HG02981 (cell line): ENCODE measurements at regions not wholly inside any gene's neighbourhood (a gene's known extent, or its start where the extent isn't known, plus 50 kb on each side); places are given as distances from the start of the nearest gene placed in this dataset.

ENCODE experiments used
- ATAC-seq: cut with Tn5 transposase; IDR thresholded peaks from one replicate; pipeline ENCODE4 v1.9.1; 2021; ENCODE audit warnings: mild to moderate bottlenecking, moderate library complexity; ENCODE audit not compliant: unreplicated experiment

GRCh38 chr6:138550346-138550767, 51.1 kb upstream of the NHSL1 start:
- no peak for ATAC-seq

DNA sequence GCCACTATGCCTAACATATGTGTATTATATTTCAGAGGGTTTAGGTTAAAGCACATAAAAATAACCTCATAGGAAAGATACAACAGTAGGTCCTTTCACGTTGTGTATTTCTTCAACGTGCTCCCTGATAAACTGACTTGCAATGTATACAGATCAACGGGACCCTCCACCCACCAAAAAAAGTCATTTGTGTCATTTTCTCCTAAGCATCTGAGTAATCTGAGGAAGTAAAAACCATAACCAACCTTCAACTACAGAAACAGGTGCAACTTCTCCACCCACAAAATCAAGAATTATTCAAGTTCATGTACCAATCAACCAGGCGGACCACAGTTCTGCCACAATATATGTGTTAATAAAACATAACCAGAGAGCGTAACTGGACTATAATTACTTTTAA, 54.9 kb upstream of the NHSL1 start:
- ATAC-seq, result no peak

DNA sequence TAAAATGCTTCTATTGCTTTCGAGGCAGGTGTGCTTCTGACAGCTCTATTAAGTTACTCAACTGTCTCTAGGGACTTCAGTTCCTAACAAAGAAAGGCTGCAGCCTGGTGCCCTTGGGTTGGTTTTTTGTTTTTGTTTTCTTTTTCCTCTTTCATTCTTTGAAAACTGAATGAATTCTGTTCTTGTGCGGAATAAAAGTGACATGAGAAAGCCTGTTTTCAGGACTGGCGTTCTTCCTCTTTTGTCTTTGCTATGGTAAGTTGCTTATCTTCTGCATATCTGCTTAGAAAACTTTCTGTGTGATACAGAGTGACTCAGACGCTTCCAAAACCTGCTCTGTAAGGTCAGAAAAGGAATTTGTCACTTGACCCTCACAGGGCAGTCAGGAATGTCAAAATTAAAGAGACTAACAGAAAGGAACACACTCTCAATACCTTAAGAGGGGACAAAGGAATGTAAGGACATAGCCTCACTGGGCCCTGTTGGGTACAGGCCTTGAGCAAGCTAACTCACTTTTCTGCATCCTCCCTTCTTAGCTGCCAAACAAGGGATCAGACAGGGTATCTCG, 56.2 kb upstream of the NHSL1 start:
- ATAC-seq, result no peak

DNA sequence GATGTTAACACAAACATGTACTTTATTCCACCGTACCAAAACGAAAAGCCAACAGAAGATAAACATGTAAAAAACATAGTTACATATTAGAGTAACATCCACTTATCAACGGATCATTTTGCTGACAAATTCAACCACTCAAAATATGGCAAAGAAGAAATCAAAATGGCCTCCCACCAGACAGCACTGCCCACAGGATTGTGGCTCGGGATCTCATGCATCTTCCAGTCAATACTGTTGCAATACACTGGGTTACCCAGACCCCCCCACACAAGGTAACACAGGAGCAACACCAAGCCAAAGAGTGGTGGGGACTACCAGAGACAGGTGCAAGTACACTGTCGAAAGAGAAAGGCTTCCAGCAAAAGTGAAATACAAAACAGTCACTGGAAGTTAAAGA, 57.9 kb upstream of the NHSL1 start:
- no peak for ATAC-seq

GRCh38 chr6:138559143-138559542, 59.8 kb upstream of the NHSL1 start:
- no peak for ATAC-seq

DNA sequence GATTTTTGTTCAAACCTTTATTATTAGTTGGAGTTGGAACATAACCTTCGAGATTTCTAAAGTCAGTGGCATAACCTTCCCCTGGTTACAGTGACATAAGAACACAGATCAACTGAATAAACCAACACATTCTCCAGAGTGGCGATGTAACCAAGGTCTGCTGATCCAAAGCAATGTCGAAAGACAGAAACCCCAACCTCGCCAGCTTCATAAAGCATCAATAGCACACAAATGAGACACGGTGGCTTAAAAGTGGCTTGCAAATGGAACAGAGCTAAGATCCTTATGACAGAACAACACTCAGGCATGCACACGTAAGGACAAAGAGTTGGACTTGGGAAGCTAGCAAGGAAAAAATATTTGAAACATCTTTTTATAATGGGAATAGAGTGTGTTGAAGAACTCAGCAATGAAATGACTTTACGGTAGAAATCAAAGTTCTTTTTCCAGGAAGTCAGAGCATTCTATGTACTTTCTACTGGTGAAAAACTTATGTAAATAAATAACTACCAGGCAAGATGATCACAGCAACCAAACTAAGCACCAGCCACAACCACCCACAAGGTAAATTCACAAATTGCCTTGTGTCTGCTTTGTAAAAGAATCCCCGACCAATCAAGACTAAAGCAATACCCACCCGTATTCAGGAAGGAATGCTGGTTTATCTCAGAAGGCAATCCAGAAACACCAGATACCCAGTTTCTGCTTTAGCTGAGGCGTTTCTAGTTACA, 61.0 kb upstream of the NHSL1 start:
- ATAC-seq, result no peak

GRCh38 chr6:138562691-138563090, 63.4 kb upstream of the NHSL1 start:
- no peak for ATAC-seq

DNA sequence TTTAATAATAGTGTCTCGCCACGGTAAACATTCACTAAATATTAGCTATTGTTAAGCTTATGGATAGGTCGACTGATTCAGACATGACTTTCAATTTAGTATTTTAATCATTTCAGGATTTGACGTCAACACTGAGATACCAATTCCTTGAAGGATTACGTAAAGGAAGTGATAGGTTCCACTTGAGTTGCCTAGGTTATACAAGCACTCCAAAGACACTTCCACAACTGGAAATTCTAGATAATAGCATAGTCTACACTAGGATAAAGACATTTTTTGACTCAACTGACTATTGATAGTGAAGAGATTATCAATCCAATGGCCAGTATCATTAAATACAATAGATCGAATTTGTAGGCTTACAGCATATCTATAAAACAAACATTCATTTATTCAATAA, 63.9 kb upstream of the NHSL1 start:
- no peak for ATAC-seq

DNA sequence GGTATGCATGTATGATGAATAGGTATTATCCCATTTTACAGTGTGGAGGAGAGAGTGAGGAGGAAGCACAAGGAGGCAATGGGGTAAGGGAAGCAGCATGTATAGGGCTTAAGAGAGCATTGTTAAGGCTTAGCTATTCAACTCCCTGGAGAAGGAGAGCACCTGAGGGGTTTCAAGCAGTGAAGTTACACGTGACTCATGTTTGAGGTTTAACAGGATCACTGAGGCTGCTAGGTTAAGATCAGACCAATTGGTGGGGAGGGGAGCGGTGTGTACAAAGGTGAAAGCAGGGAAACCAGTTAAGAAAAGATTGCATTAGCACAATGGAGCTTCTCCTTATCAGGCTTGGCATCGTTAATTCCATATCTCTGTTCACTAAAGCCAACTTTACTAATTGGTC, 64.4 kb upstream of the NHSL1 start:
- ATAC-seq, result no peak

GRCh38 chr6:138564170-138564721, 65.0 kb upstream of the NHSL1 start:
- no peak for ATAC-seq

- ATAC-seq, result no peak
These were observed 67.8 kb upstream of the NHSL1 start for GRCh38 chr6:138567052-138567451.

DNA sequence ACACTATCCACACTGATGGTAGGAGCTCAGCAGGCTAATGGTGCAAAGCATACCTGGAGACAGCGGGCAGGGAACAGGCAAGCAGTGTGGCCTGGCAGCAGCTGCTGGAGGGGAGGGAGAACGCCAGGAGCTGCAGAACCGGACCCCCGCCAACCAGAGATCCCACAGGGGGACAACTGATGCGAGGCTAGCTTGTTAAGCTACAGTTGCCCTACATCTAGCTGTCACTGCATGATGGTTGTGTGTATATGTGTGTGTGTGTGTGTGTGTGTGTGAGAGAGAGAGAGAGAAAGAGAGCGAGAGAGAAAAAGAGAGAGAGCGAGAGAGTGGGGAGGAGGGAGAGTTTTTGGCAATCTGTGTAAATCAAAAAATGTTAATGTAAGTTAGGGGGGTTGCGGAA, 69.7 kb upstream of the NHSL1 start:
- no peak for ATAC-seq

DNA sequence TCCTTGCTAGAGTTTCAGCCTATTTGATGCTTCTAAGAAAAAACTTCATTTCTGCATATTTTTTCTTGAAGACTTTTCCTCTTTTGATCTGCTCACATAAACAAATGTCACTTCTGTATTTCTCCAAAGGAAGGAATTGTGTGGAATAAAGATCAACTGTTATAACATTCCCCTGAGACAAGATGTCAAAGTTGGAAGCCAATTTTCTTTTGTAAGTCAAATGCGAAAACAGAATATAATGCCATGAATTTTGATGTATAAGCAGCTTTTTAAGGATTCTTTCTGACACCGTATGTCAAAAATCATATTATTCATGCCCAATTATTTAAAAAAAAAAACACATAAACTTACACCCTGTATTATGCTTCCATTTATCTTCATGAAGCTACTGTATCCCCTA, 70.3 kb upstream of the NHSL1 start:
- no peak for ATAC-seq

DNA sequence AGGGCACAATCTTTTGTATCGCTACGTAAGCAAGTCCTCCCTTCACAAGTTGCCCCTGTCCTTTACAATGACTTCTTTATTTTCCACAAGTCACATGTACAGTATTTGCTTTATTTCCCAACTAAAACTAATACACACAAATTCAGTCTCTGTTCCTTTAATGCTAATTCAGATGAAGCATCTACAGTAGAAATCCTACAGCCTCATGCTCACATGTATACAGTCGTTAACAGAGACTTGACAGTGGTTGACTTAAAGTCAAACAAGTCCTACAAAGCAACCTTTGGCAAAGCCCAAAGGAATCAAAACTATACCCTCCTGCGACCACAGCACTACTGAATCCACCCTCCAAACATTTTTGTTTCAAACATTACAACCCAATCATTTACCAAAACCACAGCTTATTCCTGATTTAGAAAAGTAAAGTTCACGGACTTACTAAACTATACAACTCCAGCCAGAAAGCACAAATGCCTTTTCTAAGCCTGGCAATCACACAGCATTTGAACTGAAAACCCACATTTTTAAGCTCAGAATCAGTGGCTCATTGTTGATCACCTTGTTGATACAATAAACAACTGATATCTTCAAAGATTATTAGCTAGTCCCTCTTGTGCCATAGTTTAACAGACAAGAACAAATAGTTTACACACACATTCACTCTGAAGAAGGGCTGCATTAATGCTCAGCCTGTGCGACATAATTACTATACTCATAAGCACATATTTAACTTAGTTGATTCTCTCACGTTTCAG, 70.9 kb upstream of the NHSL1 start:
- no peak for ATAC-seq

- no peak for ATAC-seq
These were observed 71.4 kb upstream of the NHSL1 start for GRCh38 chr6:138570725-138571029.

GRCh38 chr6:138571181-138571580, 71.9 kb upstream of the NHSL1 start:
- ATAC-seq, result no peak

DNA sequence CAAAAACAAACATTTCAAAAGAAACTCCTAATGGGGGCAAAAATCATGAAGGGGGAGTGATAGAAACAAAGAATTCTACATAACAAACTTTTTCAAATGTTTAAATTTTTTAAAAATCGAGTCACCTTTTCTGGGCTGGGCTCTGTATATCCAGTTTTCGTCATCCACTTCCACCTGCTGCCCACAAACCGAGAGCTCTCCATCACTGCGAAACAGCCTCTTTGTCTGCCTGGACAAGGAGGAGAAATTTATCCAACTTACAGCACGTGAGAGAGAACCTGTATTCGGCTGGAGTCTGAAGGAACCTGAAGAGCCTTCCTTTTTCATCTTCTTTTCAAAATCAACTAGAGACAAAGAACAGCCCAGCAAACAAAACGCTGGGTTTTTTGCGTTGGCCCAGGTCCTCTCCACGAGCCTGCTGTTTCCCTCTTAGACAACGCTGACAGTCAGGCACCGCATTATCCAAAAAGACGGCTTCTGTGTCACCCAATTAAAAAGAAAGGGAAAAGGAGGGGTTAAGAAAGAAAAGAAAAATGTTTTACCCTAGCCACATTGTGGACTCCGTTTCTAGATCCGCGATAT, 72.4 kb upstream of the NHSL1 start:
- no peak for ATAC-seq

GRCh38 chr6:138572167-138572875, 73.0 kb upstream of the NHSL1 start:
- ATAC-seq, result no peak

DNA sequence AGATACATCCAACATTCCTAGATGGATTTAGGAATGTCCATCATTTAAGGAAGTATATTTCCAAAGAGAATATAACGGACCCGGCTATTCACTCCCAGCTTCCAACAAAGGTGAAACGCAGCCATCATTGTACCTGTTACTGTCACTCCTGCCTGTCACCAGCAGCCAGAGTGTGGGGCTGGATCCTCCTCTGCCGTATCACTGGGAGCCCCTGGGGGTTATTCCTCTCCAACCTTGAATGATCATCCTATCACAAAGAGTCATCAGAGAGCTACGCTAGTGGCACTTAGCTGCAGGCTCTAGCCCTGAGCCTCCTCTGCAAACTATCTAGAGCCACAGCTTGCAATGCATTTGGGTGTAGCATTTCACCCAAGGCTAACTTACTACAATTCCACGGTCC, 73.6 kb upstream of the NHSL1 start:
- ATAC-seq, result no peak

GRCh38 chr6:138575257-138575656, 76.0 kb upstream of the NHSL1 start:
- no peak for ATAC-seq

- ATAC-seq, result no peak
These were observed 77.0 kb upstream of the NHSL1 start for GRCh38 chr6:138576313-138576712.
